ENCODE measurements at regions not wholly inside any gene's neighbourhood (a gene's known extent, or its start where the extent isn't known, plus 50 kb on each side); places are given as distances from the start of the nearest gene placed in this dataset.

GRCh38 chr12:127771546-127771945, 495.4 kb upstream of the TMEM132C start:
- no peak overlapping the region for H3K27ac ChIP-seq
- H3K4me3 ChIP-seq: no peak overlapping the region
- H3K36me3 ChIP-seq: no peaks in the 10 kb centered on the region
- TF ChIP-seq CTCF (IDR thresholded peaks at IDR 0.05; ENCODE audit: low read depth, low read length): no peak
- H3K9me3 ChIP-seq (ENCODE audit: low read depth): no peaks in the 10 kb centered on the region
- DNase-seq (ENCODE audit: low read depth in 1 of 2, low spot score in 1 of 2): no peak
- no peaks in the 10 kb centered on the region for H3K4me1 ChIP-seq (ENCODE audit: low read depth)
- no peaks in the 10 kb centered on the region for H3K27me3 ChIP-seq

- no peak for TF ChIP-seq CTCF (IDR thresholded peaks at IDR 0.05; ENCODE audit: low read depth, low read length)
Observed at GRCh38 chr12:127773520-127773919, 493.4 kb upstream of the TMEM132C start.

GRCh38 chr12:127774828-127775227, 492.1 kb upstream of the TMEM132C start:
- Histone ChIP-seq H3K27ac (no peak overlapping the region), H3K9me3 (ENCODE audit: low read depth) (no peaks in the 10 kb centered on the region), H3K27me3 (no peaks in the 10 kb centered on the region), H3K36me3 (no peaks in the 10 kb centered on the region), H3K4me1 (ENCODE audit: low read depth) (no peaks in the 10 kb centered on the region), H3K4me3 (no peak overlapping the region)
- TF ChIP-seq CTCF (IDR thresholded peaks at IDR 0.05; ENCODE audit: low read depth, low read length): no peak
- DNase-seq (ENCODE audit: low read depth in 1 of 2, low spot score in 1 of 2): no peak

More at GRCh38 chr12:127773520-127773919, 493.4 kb upstream of the TMEM132C start:
- H3K9me3 ChIP-seq (ENCODE audit: low read depth): no peaks in the 10 kb centered on the region
- H3K27me3 ChIP-seq: no peaks in the 10 kb centered on the region
- H3K4me3 ChIP-seq: no peak overlapping the region
- DNase-seq (ENCODE audit: low read depth in 1 of 2, low spot score in 1 of 2): peak in 1 of 2 donors; percentile 18
- H3K4me1 ChIP-seq (ENCODE audit: low read depth): no peaks in the 10 kb centered on the region
- no peaks in the 10 kb centered on the region for H3K36me3 ChIP-seq
- no peak overlapping the region for H3K27ac ChIP-seq

- Histone ChIP-seq H3K4me3 (no peak overlapping the region), H3K36me3 (no peaks in the 10 kb centered on the region), H3K27me3 (no peaks in the 10 kb centered on the region), H3K4me1 (ENCODE audit: low read depth) (no peaks in the 10 kb centered on the region), H3K9me3 (ENCODE audit: low read depth) (no peaks in the 10 kb centered on the region), H3K27ac (no peak overlapping the region)
- TF ChIP-seq CTCF (IDR thresholded peaks at IDR 0.05; ENCODE audit: low read depth, low read length): no peak
- DNase-seq (ENCODE audit: low read depth in 1 of 2, low spot score in 1 of 2): no peak
Observed at GRCh38 chr12:127779301-127780045, 487.5 kb upstream of the TMEM132C start.

- DNase-seq (ENCODE audit: low read depth in 1 of 2, low spot score in 1 of 2): no peak
- Histone ChIP-seq H3K27me3 (no peaks in the 10 kb centered on the region), H3K36me3 (no peaks in the 10 kb centered on the region), H3K27ac (no peak overlapping the region), H3K4me3 (no peak overlapping the region), H3K9me3 (ENCODE audit: low read depth) (no peaks in the 10 kb centered on the region), H3K4me1 (ENCODE audit: low read depth) (no peaks in the 10 kb centered on the region)
- no peak for TF ChIP-seq CTCF (IDR thresholded peaks at IDR 0.05; ENCODE audit: low read depth, low read length)
Observed at GRCh38 chr12:127780881-127781280, 486.1 kb upstream of the TMEM132C start.
